ENCODE measurements at regions not wholly inside any gene's neighbourhood (a gene's known extent, or its start where the extent isn't known, plus 50 kb on each side); places are given as distances from the start of the nearest gene placed in this dataset.

- FAIRE-seq (no peak), DNase-seq (no peak)
- Histone ChIP-seq H3K9ac (ENCODE audit: low read length in 3 of 3) (no peak overlapping the region), H3K4me3 (ENCODE audit: low read length in 3 of 3) (no peak overlapping the region), H3K4me1 (ENCODE audit: control insufficient read depth in 2 of 3, insufficient read depth in 2 of 3, low read depth in 1 of 3, low read length in 3 of 3) (no peaks in the 10 kb centered on the region), H3K9me3 (ENCODE audit: control insufficient read depth in 2 of 3, insufficient read depth in 1 of 3, low read length in 3 of 3) (no peaks in the 10 kb centered on the region), H3K27me3 (ENCODE audit: control insufficient read depth, insufficient read depth, low read length) (no peaks in the 10 kb centered on the region), H3K27ac (ENCODE audit: low read depth in 2 of 2, low read length in 2 of 2) (no peak overlapping the region), H3K36me3 (ENCODE audit: control insufficient read depth in 2 of 3, insufficient read depth in 3 of 3, low read length in 3 of 3) (no peaks in the 10 kb centered on the region)
- TF ChIP-seq, protein P1, sequence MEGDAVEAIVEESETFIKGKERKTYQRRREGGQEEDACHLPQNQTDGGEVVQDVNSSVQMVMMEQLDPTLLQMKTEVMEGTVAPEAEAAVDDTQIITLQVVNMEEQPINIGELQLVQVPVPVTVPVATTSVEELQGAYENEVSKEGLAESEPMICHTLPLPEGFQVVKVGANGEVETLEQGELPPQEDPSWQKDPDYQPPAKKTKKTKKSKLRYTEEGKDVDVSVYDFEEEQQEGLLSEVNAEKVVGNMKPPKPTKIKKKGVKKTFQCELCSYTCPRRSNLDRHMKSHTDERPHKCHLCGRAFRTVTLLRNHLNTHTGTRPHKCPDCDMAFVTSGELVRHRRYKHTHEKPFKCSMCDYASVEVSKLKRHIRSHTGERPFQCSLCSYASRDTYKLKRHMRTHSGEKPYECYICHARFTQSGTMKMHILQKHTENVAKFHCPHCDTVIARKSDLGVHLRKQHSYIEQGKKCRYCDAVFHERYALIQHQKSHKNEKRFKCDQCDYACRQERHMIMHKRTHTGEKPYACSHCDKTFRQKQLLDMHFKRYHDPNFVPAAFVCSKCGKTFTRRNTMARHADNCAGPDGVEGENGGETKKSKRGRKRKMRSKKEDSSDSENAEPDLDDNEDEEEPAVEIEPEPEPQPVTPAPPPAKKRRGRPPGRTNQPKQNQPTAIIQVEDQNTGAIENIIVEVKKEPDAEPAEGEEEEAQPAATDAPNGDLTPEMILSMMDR (IDR thresholded peaks at IDR 0.05; ENCODE audit: borderline replicate concordance, extremely low read depth, insufficient read depth): no peak
- intact Hi-C loops (cut with DNase I): no loop called here
Measured at GRCh38 chr4:33054656-33055196, 2334.6 kb downstream of the PCDH7 start.

- Histone ChIP-seq H3K9ac (ENCODE audit: low read length in 3 of 3) (no peak overlapping the region), H3K4me1 (ENCODE audit: control insufficient read depth in 2 of 3, insufficient read depth in 2 of 3, low read depth in 1 of 3, low read length in 3 of 3) (no peaks in the 10 kb centered on the region), H3K27ac (ENCODE audit: low read depth in 2 of 2, low read length in 2 of 2) (no peak overlapping the region), H3K27me3 (ENCODE audit: control insufficient read depth, insufficient read depth, low read length) (no peaks in the 10 kb centered on the region), H3K4me3 (ENCODE audit: low read length in 3 of 3) (no peak overlapping the region), H3K36me3 (ENCODE audit: control insufficient read depth in 2 of 3, insufficient read depth in 3 of 3, low read length in 3 of 3) (no peaks in the 10 kb centered on the region), H3K9me3 (ENCODE audit: control insufficient read depth in 2 of 3, insufficient read depth in 1 of 3, low read length in 3 of 3) (no peaks in the 10 kb centered on the region)
- FAIRE-seq (no peak), DNase-seq (no peak)
- TF ChIP-seq, protein P1 (IDR thresholded peaks at IDR 0.05; ENCODE audit: borderline replicate concordance, extremely low read depth, insufficient read depth): no peak
- intact Hi-C loops (cut with DNase I): no loop called here
Measured at GRCh38 chr4:33057736-33058135, 2337.6 kb downstream of the PCDH7 start.

DNA sequence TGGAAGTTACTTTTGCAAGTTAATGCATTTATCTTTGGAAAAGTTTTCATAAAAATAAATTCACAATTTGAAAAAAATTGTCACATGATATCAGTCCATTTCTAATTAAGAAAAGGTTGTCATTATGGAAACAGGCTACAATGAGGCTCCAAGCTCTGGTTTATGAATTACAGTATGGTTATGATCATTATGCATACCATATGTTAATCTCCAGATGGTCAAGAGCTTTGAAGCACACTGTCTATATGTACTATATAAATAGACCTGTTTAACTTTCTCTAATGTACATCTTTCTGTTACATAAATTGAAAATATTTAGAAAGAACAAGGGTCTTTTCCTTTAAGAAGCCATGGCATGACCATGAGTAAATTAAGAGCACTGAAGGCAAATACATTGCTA is 2338.8 kb downstream of the PCDH7 start:
- Histone ChIP-seq H3K4me1 (ENCODE audit: control insufficient read depth in 2 of 3, insufficient read depth in 2 of 3, low read depth in 1 of 3, low read length in 3 of 3) (no peaks in the 10 kb centered on the region), H3K4me3 (ENCODE audit: low read length in 3 of 3) (no peak overlapping the region), H3K27me3 (ENCODE audit: control insufficient read depth, insufficient read depth, low read length) (no peaks in the 10 kb centered on the region), H3K9me3 (ENCODE audit: control insufficient read depth in 2 of 3, insufficient read depth in 1 of 3, low read length in 3 of 3) (no peaks in the 10 kb centered on the region), H3K36me3 (ENCODE audit: control insufficient read depth in 2 of 3, insufficient read depth in 3 of 3, low read length in 3 of 3) (no peaks in the 10 kb centered on the region), H3K27ac (ENCODE audit: low read depth in 2 of 2, low read length in 2 of 2) (no peak overlapping the region), H3K9ac (ENCODE audit: low read length in 3 of 3) (no peak overlapping the region)
- intact Hi-C loops (cut with DNase I): no loop called here
- TF ChIP-seq, protein P1 (IDR thresholded peaks at IDR 0.05; ENCODE audit: borderline replicate concordance, extremely low read depth, insufficient read depth): no peak
- FAIRE-seq (no peak), DNase-seq (no peak)

Measured in kidney (tissue), 13 donors.